Heart left ventricle (tissue), 16 donors: ENCODE measurements at regions not wholly inside any gene's neighbourhood (a gene's known extent, or its start where the extent isn't known, plus 50 kb on each side); places are given as distances from the start of the nearest gene placed in this dataset.

ENCODE experiments used
- ATAC-seq, 4 donors: fragments of 200-7000 bp; cut with Tn5 transposase; one replicate each; pipeline ENCODE4 v1.9.1; 2020 to 2022; ENCODE audit warnings: moderate library complexity in 4 of 4, mild to moderate bottlenecking in 3 of 4, moderate number of reproducible peaks in 1 of 4
- DNase-seq, 5 donors: peaks; one replicate each; pipeline ENCODE4 v3.0.0-alpha.2; 2020
- H3K27ac ChIP-seq, 12 donors: fragments of 200-600 bp; sonication (generic) in 4 of 12; one replicate each; pipeline versions ENCODE4 v1.5.0 to v1.8.0; 2016 to 2022; ENCODE audit warnings: mild to moderate bottlenecking in 2 of 12
- H3K27me3 ChIP-seq, 9 donors: fragments of 200-600 bp; sonication (generic) in 2 of 9; one replicate each; pipeline versions ENCODE4 v1.5.1 to v1.8.0; 2016 to 2022; ENCODE audit warnings: mild to moderate bottlenecking in 3 of 9
- H3K36me3 ChIP-seq, 9 donors: fragments of 200-600 bp; sonication (generic) in 2 of 9; one replicate each; pipeline versions ENCODE4 v1.5.0 to v1.8.0; 2018 to 2022; ENCODE audit warnings: mild to moderate bottlenecking in 2 of 9
- H3K4me1 ChIP-seq, 12 donors: fragments of 200-600 bp; sonication (generic) in 4 of 12; one replicate each; pipeline versions ENCODE4 v1.5.0 to v1.8.0; 2016 to 2022; ENCODE audit warnings: mild to moderate bottlenecking in 3 of 12
- H3K4me3 ChIP-seq, 12 donors: fragments of 200-600 bp; sonication (generic) in 4 of 12; one replicate each; pipeline versions ENCODE4 v1.5.0 to v1.8.0; 2017 to 2022; ENCODE audit warnings: mild to moderate bottlenecking in 9 of 12, moderate library complexity in 4 of 12
- H3K9me3 ChIP-seq, 12 donors: fragments of 200-600 bp; sonication (generic) in 4 of 12; one replicate each; pipeline versions ENCODE4 v1.5.0 to v1.8.0; 2016 to 2022; ENCODE audit warnings: mild to moderate bottlenecking in 1 of 12
- POLR2A ChIP-seq, 2 donors: fragments of 450-650 bp; IDR thresholded peaks; one replicate each; pipeline ENCODE4 v1.6.1; 2017; ENCODE audit warnings: antibody characterized with exemption in 2 of 2, mild to moderate bottlenecking in 2 of 2, moderate library complexity in 2 of 2
- WGBS, 4 donors: extraction: QIAGEN DNeasy Blood & Tissue Kit in 2 of 4; methylation state at CpG; one replicate each; pipeline versions ENCODE4 v1.1.5 to v1.1.7; 2013 to 2018; 5-methylcytosine and 5-hydroxymethylcytosine counted together
- intact Hi-C, 10 donors: fragments of 100-400 bp; cut with DNase I; formaldehyde crosslinking; loops; one replicate each; pipeline versions ENCODE4 v1.11.1 to v1.14.2; 2022
- TF ChIP-seq, protein P1 (sequence below), 12 donors: fragments of 200-600 bp; sonication (generic) in 4 of 12; IDR thresholded peaks; one replicate each; pipeline versions ENCODE4 v1.5.0 to v1.8.0; 2018 to 2022; ENCODE audit warnings: antibody characterized with exemption in 12 of 12, mild to moderate bottlenecking in 5 of 12
- donor health status: ischemic (EF 13 %, LVEDD 7.1; RV severe dilation, severe dysfunction).
- donor health status: healthy with polysubstance abuse.
- donor health status: DM: no; HTN: yes; CAD: no.
- donor health status: DM: no; HTN: no; CAD: no.
- donor health status: ischemic (EF 25% LVEDD 6.9; RV normal size, moderate dysfunction).
- donor health status: ischemic (EF 25% LVEDD 5.7; RV mildly dilated, moderate dysfunction).
- donor health status: healthy.
- donor health status: DM: yes; HTN: yes; CAD: no.
- donor health status: ischemic (EF 35%, LVEDD 5.7; RV mildly dilated, moderate dysfunction).
- donor health status: nonischemic (EF 11% LVEDD 7.7; RV severe dilation, severe dysfunction).
- donor health status: DM: yes; HTN: yes; CAD: no.
- donor health status: PGD.
- donor health status: ischemic (EF 29% LVEDD 5.4; RV normal size, mild dysfunction).
- donor health status: nonischemic (EF 23%, LVEDD 6.1; RV moderate dilation, normal function).

DNA sequence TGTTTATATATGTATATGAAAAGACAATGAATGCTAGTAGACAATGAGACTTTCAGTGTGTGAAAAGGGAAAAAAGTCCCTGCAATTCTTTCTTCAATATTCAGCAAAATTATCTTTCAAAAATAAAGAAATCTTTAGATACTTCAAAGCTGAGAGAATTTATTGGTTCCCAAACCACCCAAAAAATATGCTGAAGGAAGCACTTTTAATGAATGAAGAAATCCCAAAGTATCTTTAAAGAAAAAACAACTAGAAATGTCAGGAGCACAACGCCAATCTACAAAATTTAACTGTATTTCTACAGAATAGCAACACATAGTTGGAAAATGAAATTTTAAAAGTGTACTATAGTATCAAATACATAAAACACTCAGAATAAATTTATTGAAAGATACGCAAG is 142.3 kb upstream of the CHRM3 start:
- TF ChIP-seq, protein P1, sequence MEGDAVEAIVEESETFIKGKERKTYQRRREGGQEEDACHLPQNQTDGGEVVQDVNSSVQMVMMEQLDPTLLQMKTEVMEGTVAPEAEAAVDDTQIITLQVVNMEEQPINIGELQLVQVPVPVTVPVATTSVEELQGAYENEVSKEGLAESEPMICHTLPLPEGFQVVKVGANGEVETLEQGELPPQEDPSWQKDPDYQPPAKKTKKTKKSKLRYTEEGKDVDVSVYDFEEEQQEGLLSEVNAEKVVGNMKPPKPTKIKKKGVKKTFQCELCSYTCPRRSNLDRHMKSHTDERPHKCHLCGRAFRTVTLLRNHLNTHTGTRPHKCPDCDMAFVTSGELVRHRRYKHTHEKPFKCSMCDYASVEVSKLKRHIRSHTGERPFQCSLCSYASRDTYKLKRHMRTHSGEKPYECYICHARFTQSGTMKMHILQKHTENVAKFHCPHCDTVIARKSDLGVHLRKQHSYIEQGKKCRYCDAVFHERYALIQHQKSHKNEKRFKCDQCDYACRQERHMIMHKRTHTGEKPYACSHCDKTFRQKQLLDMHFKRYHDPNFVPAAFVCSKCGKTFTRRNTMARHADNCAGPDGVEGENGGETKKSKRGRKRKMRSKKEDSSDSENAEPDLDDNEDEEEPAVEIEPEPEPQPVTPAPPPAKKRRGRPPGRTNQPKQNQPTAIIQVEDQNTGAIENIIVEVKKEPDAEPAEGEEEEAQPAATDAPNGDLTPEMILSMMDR (IDR thresholded peaks at IDR 0.05): no peak
- no peak for TF ChIP-seq POLR2A (IDR thresholded peaks at IDR 0.05)
- Histone ChIP-seq H3K4me3 (no peak overlapping the region), H3K27me3 (no peaks in the 10 kb centered on the region), H3K9me3 (peaks cover 0 to 4% (median 0%) of the 10 kb centered on the region in 12 donors), H3K4me1 (no peaks in the 10 kb centered on the region), H3K27ac (no peak overlapping the region), H3K36me3 (no peaks in the 10 kb centered on the region)
- 86 to 88% (median 88%) methylated on average over 2 of the region's 2 CpGs for WGBS, 4 donors
- intact Hi-C loops: no loop called here
- DNase-seq (no peak), ATAC-seq (no peak)

DNA sequence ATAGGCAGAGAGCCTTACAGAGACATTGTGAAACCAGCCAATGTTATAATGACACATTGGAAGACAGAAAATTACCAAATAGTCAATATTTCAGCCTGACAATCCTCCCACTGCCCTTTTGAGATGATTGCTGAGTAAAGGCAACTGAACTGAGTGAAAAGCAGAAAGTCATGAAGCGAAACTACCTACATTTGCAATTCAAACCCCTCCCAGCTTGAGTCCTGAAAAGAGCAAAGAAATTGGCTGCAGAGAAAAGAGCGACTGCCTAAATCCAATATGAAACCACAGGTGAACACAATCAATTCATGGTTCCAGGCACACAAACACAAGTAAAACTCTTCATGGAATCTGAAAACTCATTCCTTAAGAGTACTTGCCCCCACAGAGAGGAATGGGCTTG is 143.4 kb upstream of the CHRM3 start:
- TF ChIP-seq, protein P1 (IDR thresholded peaks at IDR 0.05): no peak
- TF ChIP-seq POLR2A (IDR thresholded peaks at IDR 0.05): no peak
- ATAC-seq (no peak), DNase-seq (no peak)
- H3K9me3 ChIP-seq: peaks cover 0 to 4% (median 0%) of the 10 kb centered on the region in 12 donors
- H3K36me3 ChIP-seq: no peaks in the 10 kb centered on the region
- no peak overlapping the region for H3K4me3 ChIP-seq
- H3K4me1 ChIP-seq: no peaks in the 10 kb centered on the region
- no peaks in the 10 kb centered on the region for H3K27me3 ChIP-seq
- H3K27ac ChIP-seq: no peak overlapping the region
- WGBS, 4 donors: 48 to 59% (median 54%) methylated on average over 2 of the region's 2 CpGs
- intact Hi-C loops: no loop called here

DNA sequence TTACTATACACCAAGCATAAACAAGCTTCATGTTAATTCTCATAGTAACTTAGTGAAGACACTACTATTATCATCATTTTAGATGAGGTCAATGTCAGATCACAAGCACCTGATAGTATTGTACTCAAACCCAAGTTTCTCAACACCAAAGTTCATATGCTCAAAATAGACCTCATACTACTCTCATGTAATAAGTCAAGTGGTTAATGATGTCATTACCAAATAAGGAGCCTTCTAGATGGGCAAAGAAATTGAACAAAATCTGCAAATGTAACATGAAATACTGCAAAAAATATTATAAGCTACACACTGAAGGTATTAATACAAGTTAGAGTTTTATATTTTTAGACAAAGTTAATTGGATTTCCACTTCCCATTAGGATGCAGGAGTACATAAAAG is 144.0 kb upstream of the CHRM3 start:
- TF ChIP-seq POLR2A (IDR thresholded peaks at IDR 0.05): no peak
- TF ChIP-seq, protein P1 (IDR thresholded peaks at IDR 0.05): no peak

DNA sequence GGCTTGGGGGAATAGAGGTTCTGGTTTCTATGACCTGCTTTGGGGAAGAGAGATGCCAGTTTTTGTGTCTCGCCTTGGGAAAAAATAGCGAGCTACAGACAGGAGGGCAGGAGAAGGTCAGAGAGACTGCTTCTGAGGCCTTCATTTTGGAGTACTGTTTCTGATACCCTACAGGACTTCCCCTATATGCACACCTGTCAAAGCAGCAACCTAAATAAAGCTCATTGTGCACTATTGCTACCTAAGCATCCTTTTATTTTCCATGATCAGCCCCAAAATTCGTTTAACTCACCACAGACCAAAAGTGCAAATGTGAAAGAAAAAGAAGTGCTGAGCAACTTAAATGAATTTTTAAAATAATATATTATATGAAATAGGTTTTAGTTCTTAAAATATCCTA is 145.6 kb upstream of the CHRM3 start:
- ATAC-seq (no peak), DNase-seq (no peak)
- WGBS, 4 donors: 72 to 83% (median 80%) methylated on average over 3 of the region's 3 CpGs
- no peaks in the 10 kb centered on the region for H3K27me3 ChIP-seq
- no peak overlapping the region for H3K27ac ChIP-seq
- intact Hi-C loops: no loop called here
- no peak for TF ChIP-seq POLR2A (IDR thresholded peaks at IDR 0.05)
- TF ChIP-seq, protein P1 (IDR thresholded peaks at IDR 0.05): no peak
- H3K9me3 ChIP-seq: peaks cover 0 to 5% (median 0%) of the 10 kb centered on the region in 12 donors
- no peaks in the 10 kb centered on the region for H3K36me3 ChIP-seq
- H3K4me1 ChIP-seq: no peaks in the 10 kb centered on the region
- H3K4me3 ChIP-seq: no peak overlapping the region

More for the DNA sequence above, 144.0 kb upstream of the CHRM3 start:
- intact Hi-C loops: loop anchor here in 1 of 10 donors (1.0 kb wide), 1 partner anchor 20 kb away; no protein-coding TSS in a partner anchor
- H3K9me3 ChIP-seq: peaks cover 0 to 4% (median 0%) of the 10 kb centered on the region in 12 donors
- ATAC-seq: no peak
- no peak overlapping the region for H3K4me3 ChIP-seq
- DNase-seq: no peak
- no peak overlapping the region for H3K27ac ChIP-seq
- no peaks in the 10 kb centered on the region for H3K27me3 ChIP-seq
- H3K36me3 ChIP-seq: no peaks in the 10 kb centered on the region
- no peaks in the 10 kb centered on the region for H3K4me1 ChIP-seq
